ENCODE measurements at regions not wholly inside any gene's neighbourhood (a gene's known extent, or its start where the extent isn't known, plus 50 kb on each side); places are given as distances from the start of the nearest gene placed in this dataset.

DNA sequence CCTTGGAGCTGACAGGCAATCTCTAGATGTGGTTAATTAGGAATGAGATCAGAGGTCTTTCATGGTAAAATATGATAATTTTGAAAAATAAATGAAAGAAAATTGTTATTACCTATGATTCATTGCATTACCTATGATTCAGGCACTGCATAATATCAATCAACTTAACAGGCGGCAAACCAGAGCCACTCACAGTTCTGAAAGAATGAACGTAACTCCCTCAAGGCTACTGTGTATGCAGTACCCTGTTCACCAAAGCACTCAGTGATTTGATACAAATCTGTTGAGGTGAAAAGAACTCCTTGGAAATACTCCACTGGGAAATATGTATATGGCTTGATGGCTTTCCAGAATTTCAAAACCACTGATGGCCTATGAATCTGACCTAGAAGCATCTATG lies 398.9 kb downstream of the ACTL7B start:
- TF ChIP-seq, protein P1, sequence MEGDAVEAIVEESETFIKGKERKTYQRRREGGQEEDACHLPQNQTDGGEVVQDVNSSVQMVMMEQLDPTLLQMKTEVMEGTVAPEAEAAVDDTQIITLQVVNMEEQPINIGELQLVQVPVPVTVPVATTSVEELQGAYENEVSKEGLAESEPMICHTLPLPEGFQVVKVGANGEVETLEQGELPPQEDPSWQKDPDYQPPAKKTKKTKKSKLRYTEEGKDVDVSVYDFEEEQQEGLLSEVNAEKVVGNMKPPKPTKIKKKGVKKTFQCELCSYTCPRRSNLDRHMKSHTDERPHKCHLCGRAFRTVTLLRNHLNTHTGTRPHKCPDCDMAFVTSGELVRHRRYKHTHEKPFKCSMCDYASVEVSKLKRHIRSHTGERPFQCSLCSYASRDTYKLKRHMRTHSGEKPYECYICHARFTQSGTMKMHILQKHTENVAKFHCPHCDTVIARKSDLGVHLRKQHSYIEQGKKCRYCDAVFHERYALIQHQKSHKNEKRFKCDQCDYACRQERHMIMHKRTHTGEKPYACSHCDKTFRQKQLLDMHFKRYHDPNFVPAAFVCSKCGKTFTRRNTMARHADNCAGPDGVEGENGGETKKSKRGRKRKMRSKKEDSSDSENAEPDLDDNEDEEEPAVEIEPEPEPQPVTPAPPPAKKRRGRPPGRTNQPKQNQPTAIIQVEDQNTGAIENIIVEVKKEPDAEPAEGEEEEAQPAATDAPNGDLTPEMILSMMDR (conservative IDR thresholded peaks at IDR 0.05): no peak
- H3K27ac ChIP-seq: no peak overlapping the region

DNA sequence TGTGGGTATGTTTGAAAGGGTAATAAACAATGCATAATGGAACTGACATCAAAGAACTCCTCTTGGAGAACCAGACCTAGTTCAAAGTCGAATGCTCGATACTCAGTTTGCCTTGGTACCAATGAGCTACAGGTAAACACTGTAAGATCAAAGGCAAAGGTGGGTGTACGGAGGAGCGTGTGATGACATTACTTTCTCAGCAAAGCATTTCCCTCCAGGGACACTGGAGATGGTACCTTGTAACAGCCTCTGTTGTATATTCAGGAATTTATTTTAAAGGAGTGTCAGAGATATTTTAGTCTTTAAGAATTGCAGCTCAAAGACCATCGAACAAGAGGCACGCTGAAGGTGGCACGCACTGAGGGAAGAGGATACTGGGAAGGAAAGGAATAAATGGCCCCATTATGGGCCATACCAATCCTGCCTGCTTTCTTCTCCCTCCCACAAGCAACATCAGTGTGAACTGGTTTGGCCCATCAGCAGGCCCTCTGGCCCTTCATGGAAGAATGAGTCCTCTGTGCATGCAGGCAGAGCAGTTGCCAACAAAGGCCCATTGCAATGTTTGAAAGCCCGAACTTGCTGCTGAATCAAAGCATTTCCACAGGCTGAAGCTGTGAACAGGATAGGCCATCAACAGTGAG lies 410.2 kb downstream of the ACTL7B start:
- TF ChIP-seq, protein P1 (conservative IDR thresholded peaks at IDR 0.05): no peak
- no peak overlapping the region for H3K27ac ChIP-seq

DNA sequence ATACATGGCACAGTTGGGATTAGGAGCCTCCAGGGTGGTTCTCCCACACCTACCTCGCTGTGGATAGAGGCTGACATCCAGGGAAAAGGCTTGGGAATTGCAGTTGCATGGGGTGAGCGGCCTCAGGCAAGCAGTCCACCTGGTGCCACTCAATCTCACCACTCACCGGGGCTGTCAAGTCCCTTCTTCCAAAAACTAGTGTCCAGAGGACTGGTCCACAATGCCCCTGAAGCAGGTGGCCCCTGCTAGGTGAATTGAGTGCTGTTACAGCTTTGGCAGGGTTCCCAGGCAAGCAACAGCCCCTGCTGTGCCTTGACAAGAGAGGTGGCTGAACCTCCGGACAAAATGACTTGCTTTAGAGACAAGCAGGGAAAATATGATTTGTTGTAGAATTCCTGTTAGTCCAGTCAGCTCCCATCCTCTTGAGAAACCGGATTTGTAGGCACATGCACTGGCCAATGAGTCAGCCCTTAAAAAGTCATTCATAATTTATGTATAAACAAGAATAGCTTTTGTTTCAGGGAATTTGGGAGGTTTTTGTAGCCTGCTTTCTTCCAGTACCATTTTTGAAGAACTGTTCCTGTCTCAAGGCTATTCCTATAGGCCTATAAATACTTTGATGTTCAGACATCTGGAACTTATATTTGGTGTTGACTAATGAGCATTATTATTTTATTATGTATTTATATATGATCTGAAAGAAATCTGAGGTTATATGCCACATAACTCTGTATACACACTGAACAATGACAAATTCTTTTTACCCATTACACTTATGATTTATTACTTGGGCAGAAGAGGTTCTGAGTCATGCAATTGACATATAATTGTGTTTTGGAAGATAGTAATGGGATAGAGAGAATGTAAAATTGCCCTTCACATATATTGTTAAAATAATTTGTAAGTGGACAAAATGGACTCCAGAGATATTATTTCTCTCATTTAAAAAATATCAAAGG lies 411.1 kb downstream of the ACTL7B start:
- TF ChIP-seq, protein P1 (conservative IDR thresholded peaks at IDR 0.05): no peak
- no peak overlapping the region for H3K27ac ChIP-seq

DNA sequence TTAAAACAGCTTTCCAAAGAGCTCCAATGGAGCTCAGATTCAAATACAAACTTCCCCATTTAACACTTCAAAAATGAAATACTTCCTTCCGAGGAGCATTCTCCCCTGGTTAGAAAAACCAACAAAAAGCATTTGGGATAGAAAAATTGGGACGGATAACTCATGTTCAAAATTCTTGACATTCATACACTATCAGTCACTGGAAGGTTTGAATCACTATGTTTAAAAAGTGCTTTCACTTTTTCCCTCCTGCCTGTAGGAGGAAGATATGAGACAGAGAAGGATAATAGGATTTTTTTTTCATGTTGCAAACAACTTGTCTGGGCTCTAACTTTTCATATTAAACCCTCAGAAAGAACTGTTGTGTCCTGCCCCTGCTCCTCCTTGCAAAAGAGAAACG lies 412.0 kb downstream of the ACTL7B start:
- no peak overlapping the region for H3K27ac ChIP-seq
- TF ChIP-seq, protein P1 (conservative IDR thresholded peaks at IDR 0.05): no peak

DNA sequence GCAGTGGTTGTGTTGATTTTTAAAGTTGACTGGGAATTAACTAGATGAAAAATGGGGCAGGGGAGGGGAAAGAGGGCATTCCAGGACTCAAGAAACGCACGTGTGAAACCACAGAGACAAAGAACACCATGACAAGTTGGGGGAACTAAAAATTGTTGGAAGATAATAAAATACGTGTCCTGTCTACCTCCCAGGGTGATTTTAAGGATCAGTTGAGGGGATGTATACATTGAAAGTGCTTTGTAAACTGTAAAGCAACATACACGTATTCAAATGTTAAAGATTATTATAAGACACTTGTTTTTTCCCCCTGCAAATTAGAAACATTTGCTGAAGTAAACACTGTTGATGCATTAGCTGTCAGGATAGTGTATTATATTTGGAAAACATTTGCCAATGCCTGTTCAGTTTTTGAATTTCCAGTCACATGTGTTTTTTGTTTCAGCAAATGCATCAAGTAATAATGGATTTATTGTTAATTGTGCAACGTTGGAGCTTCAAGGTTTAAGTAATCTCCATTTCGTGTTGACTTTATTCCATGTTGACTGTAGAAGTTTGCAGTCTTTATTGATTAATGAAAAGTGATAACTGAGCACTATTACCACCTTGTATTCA lies 412.7 kb downstream of the ACTL7B start:
- H3K27ac ChIP-seq: no peak overlapping the region
- TF ChIP-seq, protein P1 (conservative IDR thresholded peaks at IDR 0.05): no peak

DNA sequence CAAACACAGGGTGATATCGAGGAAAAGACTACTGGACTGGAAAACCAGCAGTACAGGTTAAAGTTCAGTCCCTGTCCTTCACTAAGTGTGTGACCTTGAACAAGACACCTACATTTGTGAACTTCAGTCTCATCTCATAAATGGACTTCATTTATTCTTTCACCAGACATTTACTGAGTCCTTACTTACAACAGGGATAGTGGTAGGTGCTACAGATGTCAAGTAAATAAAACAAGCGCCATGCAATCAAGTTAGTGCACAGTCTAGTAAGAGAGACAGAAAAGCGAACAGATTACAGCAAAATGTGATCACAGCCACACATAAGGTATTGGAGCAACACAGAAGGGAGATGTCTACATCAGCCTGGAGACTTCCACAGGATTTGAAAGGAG lies 413.2 kb downstream of the ACTL7B start:
- no peak overlapping the region for H3K27ac ChIP-seq
- TF ChIP-seq, protein P1 (conservative IDR thresholded peaks at IDR 0.05): no peak

DNA sequence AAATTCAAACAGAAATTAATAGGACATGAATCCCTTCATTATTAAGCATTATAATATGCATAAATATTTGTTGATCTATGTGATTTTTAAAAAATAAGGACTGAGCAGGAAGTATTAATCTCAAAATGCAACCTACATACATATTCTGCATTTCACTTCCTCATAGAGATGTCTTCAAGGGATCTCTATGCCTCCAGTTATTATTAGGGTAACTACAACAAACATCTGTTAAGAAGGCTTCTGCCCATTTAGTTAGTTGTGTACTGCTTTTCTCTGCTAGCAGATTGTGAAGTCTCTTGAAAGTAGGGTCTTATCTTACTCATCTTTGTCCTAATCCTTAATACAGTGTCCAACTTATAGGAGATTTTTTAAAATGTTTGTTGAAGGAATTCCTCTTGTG lies 414.1 kb downstream of the ACTL7B start:
- H3K27ac ChIP-seq: no peak overlapping the region
- TF ChIP-seq, protein P1 (conservative IDR thresholded peaks at IDR 0.05): no peak
